T-cell (primary cell): ENCODE measurements at regions not wholly inside any gene's neighbourhood (a gene's known extent, or its start where the extent isn't known, plus 50 kb on each side); places are given as distances from the start of the nearest gene placed in this dataset.

Source experiments
- ATAC-seq, 4 experiments: fragments of 200-7000 bp in 3 of 4; fragments of 150-1000 bp in 1 of 4; cut with Tn5 transposase; replicated peaks in 1 of 4; 1 replicate in 3 of 4; 2 replicates in 1 of 4; pipeline ENCODE4 v1.10.0; 2021; ENCODE audit warnings: moderate library complexity in 3 of 4, mild to moderate bottlenecking in 2 of 4, moderate number of reproducible peaks in 1 of 4
- CTCF ChIA-PET, 2 donors: fragments of 300-600 bp; sonication (Branson Sonifier 250); formaldehyde crosslinking; loops; one replicate each; lab custom pipeline; 2022; ENCODE audit warnings: antibody characterized with exemption in 2 of 2; lab: Charles Lee
- POLR2A ChIA-PET, 2 donors: fragments of 300-600 bp; sonication (Branson Sonifier 250); formaldehyde crosslinking; loops; one replicate each; lab custom pipeline; 2022; ENCODE audit warnings: antibody characterized with exemption in 2 of 2; lab: Charles Lee
- DNase-seq, 35 experiments: peaks; one replicate each; pipeline versions ENCODE4 v3.0.0 to v3.0.0-alpha.2; 2013 to 2023
- H3K27ac ChIP-seq: one replicate; pipeline ENCODE4 v1.5.1; 2013; ENCODE audit warnings: low read length
- H3K27me3 ChIP-seq, 2 experiments: replicated peaks in 1 of 2; 1 replicate in 1 of 2; 2 replicates in 1 of 2; pipeline versions ENCODE4 v1.6.1 to v1.7.0; 2013; ENCODE audit warnings: low read length in 1 of 2, mixed read lengths in 1 of 2; ENCODE audit not compliant: control insufficient read depth in 2 of 2, insufficient read depth in 2 of 2; ENCODE audit errors: extremely low read depth in 1 of 2
- H3K36me3 ChIP-seq, 2 donors: 1 replicate in 1 of 2; 2 replicates in 1 of 2; pipeline versions ENCODE4 v1.6.1 to v1.7.0; 2013; ENCODE audit warnings: low read length in 1 of 2; ENCODE audit not compliant: control insufficient read depth in 2 of 2, insufficient read depth in 1 of 2; ENCODE audit errors: extremely low read depth in 1 of 2
- H3K4me1 ChIP-seq, 2 experiments: 1 replicate in 1 of 2; 2 replicates in 1 of 2; pipeline versions ENCODE4 v1.6.1 to v1.7.0; 2013; ENCODE audit warnings: low read length in 2 of 2, mixed read lengths in 1 of 2; ENCODE audit not compliant: insufficient read depth in 2 of 2, control insufficient read depth in 1 of 2; ENCODE audit errors: extremely low read depth in 1 of 2
- H3K4me3 ChIP-seq, 2 donors: 1 replicate in 1 of 2; 2 replicates in 1 of 2; pipeline versions ENCODE4 v1.5.1 to v1.7.0; 2013; ENCODE audit warnings: mild to moderate bottlenecking in 2 of 2, low read length in 1 of 2, moderate library complexity in 1 of 2; ENCODE audit not compliant: control insufficient read depth in 1 of 2; ENCODE audit errors: extremely low read depth in 1 of 2
- H3K9me3 ChIP-seq: 2 replicates; pipeline ENCODE4 v1.7.0; 2013
- H3K27ac Mint-ChIP-seq, 2 donors: one replicate each; pipeline ENCODE4 v1.8.0; 2020 to 2021; ENCODE audit warnings: mild to moderate bottlenecking in 2 of 2, mixed read lengths in 2 of 2
- H3K27me3 Mint-ChIP-seq, 2 donors: one replicate each; pipeline ENCODE4 v1.8.0; 2021 to 2022; ENCODE audit warnings: mixed read lengths in 2 of 2
- H3K36me3 Mint-ChIP-seq: one replicate; pipeline ENCODE4 v1.8.0; 2021; ENCODE audit warnings: mixed read lengths
- H3K4me1 Mint-ChIP-seq, 3 donors: one replicate each; pipeline ENCODE4 v1.8.0; 2020 to 2022; ENCODE audit warnings: mixed read lengths in 3 of 3, mild to moderate bottlenecking in 1 of 3
- H3K4me3 Mint-ChIP-seq, 3 donors: one replicate each; pipeline ENCODE4 v1.8.0; 2020 to 2022; ENCODE audit warnings: mild to moderate bottlenecking in 3 of 3, mixed read lengths in 3 of 3, moderate library complexity in 3 of 3
- H3K9me3 Mint-ChIP-seq, 3 donors: one replicate each; pipeline ENCODE4 v1.8.0; 2020 to 2022; ENCODE audit warnings: mixed read lengths in 3 of 3
- WGBS: methylation state at CpG from one replicate; pipeline ENCODE4 v1.1.5; 2013; ENCODE audit warnings: missing lambda C conversion rate; ENCODE audit not compliant: insufficient coverage; 5-methylcytosine and 5-hydroxymethylcytosine counted together

GRCh38 chr3:87710511-87710910 is 348.3 kb downstream of the CGGBP1 start:
- H3K4me1 ChIP-seq: no peaks in the 10 kb centered on the region
- ChIA-PET CTCF (no interaction called here), POLR2A (no interaction called here)

DNA sequence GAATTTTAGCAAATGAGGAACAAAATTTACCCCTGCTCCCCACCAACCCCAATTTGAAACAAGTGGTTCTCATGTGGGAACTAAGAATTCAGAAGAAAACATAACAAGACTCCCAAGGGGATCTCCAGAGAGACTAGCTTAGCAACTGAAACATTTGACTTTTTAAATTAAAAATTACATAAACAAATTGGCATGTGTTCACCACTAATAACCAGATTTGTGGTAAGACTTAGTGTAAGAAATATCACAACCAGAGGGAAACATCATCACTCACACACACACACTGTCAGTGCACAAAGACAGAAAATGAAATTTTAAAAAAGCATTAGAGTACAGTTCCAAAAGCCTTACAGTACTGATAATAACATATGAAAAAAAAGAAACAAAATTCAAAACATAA is 348.8 kb downstream of the CGGBP1 start:
- Histone ChIP-seq H3K36me3 (no peaks in the 10 kb centered on the region), H3K4me3 (no peak overlapping the region), H3K9me3 (no peaks in the 10 kb centered on the region), H3K27me3 (no peaks in the 10 kb centered on the region), H3K27ac (no peak overlapping the region), H3K4me1 (no peaks in the 10 kb centered on the region)
- CTCF ChIA-PET: no interaction called here
- Mint-ChIP-seq H3K27ac (no peak overlapping the region), H3K27me3 (peaks cover 0 to 3% of the 10 kb centered on the region in 2 donors), H3K36me3 (no peaks in the 10 kb centered on the region), H3K4me1 (no peaks in the 10 kb centered on the region), H3K4me3 (no peak overlapping the region), H3K9me3 (peaks cover 5 to 7% (median 6%) of the 10 kb centered on the region in 3 donors)
- ATAC-seq (no peak), DNase-seq (no peak)
- POLR2A ChIA-PET: interaction anchor here in 1 of 2 donors (0.7 kb wide), 1 partner anchor 26 kb away, joined by 3 read pairs; no protein-coding TSS in a partner anchor

More at GRCh38 chr3:87710511-87710910, 348.3 kb downstream of the CGGBP1 start:
- Histone ChIP-seq H3K27ac (no peak overlapping the region), H3K9me3 (no peaks in the 10 kb centered on the region), H3K36me3 (no peaks in the 10 kb centered on the region), H3K4me3 (no peak overlapping the region), H3K27me3 (no peaks in the 10 kb centered on the region)
- DNase-seq (no peak), ATAC-seq (no peak)
- peaks cover 5 to 7% (median 6%) of the 10 kb centered on the region in 3 donors for H3K9me3 Mint-ChIP-seq
- H3K4me1 Mint-ChIP-seq: no peaks in the 10 kb centered on the region
- H3K4me3 Mint-ChIP-seq: no peak overlapping the region
- WGBS: no CpG with 5 or more reads among the region's 1 CpG
- no peaks in the 10 kb centered on the region for H3K36me3 Mint-ChIP-seq
- H3K27me3 Mint-ChIP-seq: peaks cover 0 to 3% of the 10 kb centered on the region in 2 donors
- H3K27ac Mint-ChIP-seq: no peak overlapping the region

GRCh38 chr3:87706176-87706575 is 352.6 kb downstream of the CGGBP1 start:
- no peaks in the 10 kb centered on the region for H3K4me1 Mint-ChIP-seq
- H3K27me3 Mint-ChIP-seq: peaks cover 0 to 3% of the 10 kb centered on the region in 2 donors
- WGBS: no CpG with 5 or more reads among the region's 2 CpGs
- Histone ChIP-seq H3K36me3 (no peaks in the 10 kb centered on the region), H3K27ac (no peak overlapping the region), H3K27me3 (no peaks in the 10 kb centered on the region), H3K4me3 (no peak overlapping the region), H3K9me3 (no peaks in the 10 kb centered on the region), H3K4me1 (no peaks in the 10 kb centered on the region)
- H3K36me3 Mint-ChIP-seq: no peaks in the 10 kb centered on the region
- DNase-seq (no peak), ATAC-seq (no peak)
- ChIA-PET POLR2A (no interaction called here), CTCF (no interaction called here)
- H3K4me3 Mint-ChIP-seq: no peak overlapping the region
- H3K9me3 Mint-ChIP-seq: peaks cover 5 to 7% (median 6%) of the 10 kb centered on the region in 3 donors
- H3K27ac Mint-ChIP-seq: no peak overlapping the region

GRCh38 chr3:87702600-87702999 is 356.2 kb downstream of the CGGBP1 start:
- DNase-seq (no peak), ATAC-seq (no peak)
- H3K27ac ChIP-seq: no peak overlapping the region
- Mint-ChIP-seq H3K36me3 (no peaks in the 10 kb centered on the region), H3K9me3 (peaks cover 0 to 7% (median 2%) of the 10 kb centered on the region in 3 donors), H3K4me1 (no peaks in the 10 kb centered on the region), H3K27me3 (no peaks in the 10 kb centered on the region), H3K27ac (no peak overlapping the region), H3K4me3 (no peak overlapping the region)
- no peaks in the 10 kb centered on the region for H3K9me3 ChIP-seq
- H3K27me3 ChIP-seq: no peaks in the 10 kb centered on the region
- ChIA-PET POLR2A (no interaction called here), CTCF (no interaction called here)
- WGBS: no CpG with 5 or more reads among the region's 4 CpGs
- H3K4me1 ChIP-seq: no peaks in the 10 kb centered on the region
- H3K4me3 ChIP-seq: no peak overlapping the region
- H3K36me3 ChIP-seq: no peaks in the 10 kb centered on the region

DNA sequence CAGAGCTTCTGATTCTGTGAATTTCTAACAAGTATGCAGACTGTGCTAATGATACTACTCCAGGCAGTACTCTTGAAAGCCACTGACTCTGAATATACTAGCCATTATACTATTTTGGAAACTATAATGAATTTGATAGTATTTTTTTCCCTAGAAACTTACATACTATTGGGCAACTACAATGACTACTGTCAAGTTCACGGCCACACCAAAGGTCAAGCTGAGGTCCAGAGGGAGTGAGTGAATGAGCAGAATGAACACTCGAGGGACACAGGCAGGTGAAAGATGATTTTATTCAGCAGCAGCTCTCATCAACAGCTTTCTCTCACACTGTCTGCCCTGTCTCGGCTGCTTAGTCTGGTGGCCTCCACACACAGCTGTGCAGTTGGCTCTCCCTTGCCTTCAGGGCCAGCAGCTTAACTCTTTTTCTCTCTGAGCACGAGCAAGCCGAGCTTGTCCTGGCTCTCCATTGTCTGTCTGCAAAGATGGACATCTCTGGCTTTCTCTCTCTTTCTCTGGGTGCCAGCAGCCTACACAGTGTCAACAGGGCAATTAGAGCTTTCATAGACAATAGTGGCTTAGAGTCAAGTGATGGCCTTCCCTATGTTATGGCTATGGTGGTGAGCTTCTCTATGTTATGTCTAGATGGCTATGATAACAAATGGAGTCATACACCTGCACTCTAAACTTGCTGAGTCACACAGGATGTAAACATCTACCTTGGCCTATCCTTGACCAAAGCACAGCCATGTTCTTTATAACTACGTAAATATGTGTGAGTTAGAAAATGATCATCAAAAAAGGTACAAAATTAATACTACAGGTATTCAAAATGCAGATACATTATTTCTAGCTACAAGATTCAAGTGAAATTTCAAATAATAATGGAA is 362.4 kb downstream of the CGGBP1 start:
- Mint-ChIP-seq H3K9me3 (no peaks in the 10 kb centered on the region), H3K4me1 (no peaks in the 10 kb centered on the region), H3K27me3 (no peaks in the 10 kb centered on the region), H3K4me3 (no peak overlapping the region), H3K36me3 (no peaks in the 10 kb centered on the region), H3K27ac (no peak overlapping the region)
- Histone ChIP-seq H3K36me3 (no peaks in the 10 kb centered on the region), H3K4me3 (no peak overlapping the region), H3K27me3 (no peaks in the 10 kb centered on the region), H3K4me1 (no peaks in the 10 kb centered on the region), H3K27ac (no peak overlapping the region), H3K9me3 (no peaks in the 10 kb centered on the region)
- ATAC-seq: no peak
- CTCF ChIA-PET: no interaction called here
- POLR2A ChIA-PET: interaction anchor here in 1 of 2 donors (0.6 kb wide), 1 partner anchor 489 kb away, joined by 5 read pairs; no protein-coding TSS in a partner anchor
- no peak for DNase-seq
- WGBS: 72% methylated on average over 3 of the region's 6 CpGs

DNA sequence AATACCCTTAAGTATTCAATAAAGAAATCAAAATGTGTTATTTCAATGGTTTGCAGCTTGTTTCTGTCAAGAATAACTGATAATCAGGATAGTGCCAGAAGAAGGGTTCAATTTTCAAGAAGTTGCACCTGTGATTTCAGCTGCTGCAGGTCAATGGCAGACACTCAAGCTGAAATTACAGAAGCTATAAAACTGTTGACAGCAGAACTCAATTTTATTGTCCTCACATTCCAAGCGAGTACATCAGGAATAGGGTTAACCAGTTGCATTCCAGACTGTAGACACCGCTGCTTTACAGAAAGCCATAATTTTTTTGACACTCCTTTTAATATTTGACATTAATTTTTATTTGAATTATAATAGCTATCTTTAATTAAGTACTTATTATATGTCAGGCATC is 364.1 kb downstream of the CGGBP1 start:
- no peaks in the 10 kb centered on the region for H3K27me3 Mint-ChIP-seq
- no CpG with 5 or more reads among the region's 2 CpGs for WGBS
- ATAC-seq (no peak), DNase-seq (no peak)
- H3K27ac Mint-ChIP-seq: no peak overlapping the region
- H3K27ac ChIP-seq: no peak overlapping the region
- H3K4me3 ChIP-seq: no peak overlapping the region
- H3K36me3 ChIP-seq: no peaks in the 10 kb centered on the region
- H3K9me3 ChIP-seq: no peaks in the 10 kb centered on the region
- H3K9me3 Mint-ChIP-seq: no peaks in the 10 kb centered on the region
- ChIA-PET CTCF (no interaction called here), POLR2A (no interaction called here)
- no peaks in the 10 kb centered on the region for H3K4me1 ChIP-seq
- no peaks in the 10 kb centered on the region for H3K27me3 ChIP-seq
- H3K36me3 Mint-ChIP-seq: no peaks in the 10 kb centered on the region
- no peak overlapping the region for H3K4me3 Mint-ChIP-seq
- no peaks in the 10 kb centered on the region for H3K4me1 Mint-ChIP-seq
